A673 (cell line): ENCODE measurements at regions not wholly inside any gene's neighbourhood (a gene's known extent, or its start where the extent isn't known, plus 50 kb on each side); places are given as distances from the start of the nearest gene placed in this dataset.

Experiments
- CTCF ChIP-seq: fragments of 300-800, 200-600 bp; sonication (generic); conservative IDR thresholded peaks from 2 replicates; pipeline ENCODE4 v1.5.1; 2017; ENCODE audit warnings: low read depth, mild to moderate bottlenecking, antibody characterized with exemption, low read length, moderate library complexity, mixed read lengths
- EZH2 ChIP-seq: fragments of 200-600 bp; sonication (generic); IDR thresholded peaks from 2 replicates; pipeline ENCODE4 v1.6.1; 2017; ENCODE audit warnings: borderline replicate concordance, low read depth, mild to moderate bottlenecking, mixed read lengths, antibody characterized with exemption, low read length; ENCODE audit not compliant: poor library complexity, severe bottlenecking

- TF ChIP-seq EZH2 (no peak), CTCF (no peak)
These were observed 694.6 kb upstream of the SORCS1 start for GRCh38 chr10:107859065-107859464.
